HepG2 (cell line): ENCODE measurements at regions not wholly inside any gene's neighbourhood (a gene's known extent, or its start where the extent isn't known, plus 50 kb on each side); places are given as distances from the start of the nearest gene placed in this dataset.

ENCODE experiments used
- ATAC-seq: fragments of 200-7000 bp; cut with Tn5 transposase; 3 replicates; pipeline ENCODE4 v1.9.1; 2020; ENCODE audit warnings: mild to moderate bottlenecking, moderate library complexity
- BruUV-seq: library from RNA; stranded (reverse); fragments of 400-500 nt; replicated peaks from 2 replicates; lab custom pipeline; 2021; lab: Mats Ljungman, UMichigan
- CTCF ChIA-PET: fragments of 300-600 bp; formaldehyde crosslinking; extraction: SDS; loops from one replicate; lab custom pipeline; 2021; ENCODE audit warnings: low total read pairs, inconsistent platforms, low intra/inter-chr PET ratio; lab: Yijun Ruan, JAX
- POLR2A ChIA-PET: fragments of 350-600 bp; sonication (Branson Sonifier 250); formaldehyde crosslinking; loops from one replicate; lab custom pipeline; 2020; ENCODE audit warnings: antibody characterized with exemption, inconsistent platforms; lab: Yijun Ruan, JAX
- DNase-seq: peaks from one replicate; pipeline ENCODE4 v3.0.0-alpha.2; 2015; ENCODE audit warnings: low spot score
- FAIRE-seq: peaks from 3 replicates; lab custom pipeline; 2011; peaks lifted over from hg19 to GRCh38; lab: Jason Lieb, UNC
- H2AFZ ChIP-seq: one replicate; pipeline ENCODE4 v1.6.1; 2011; ENCODE audit warnings: low read length, inconsistent platforms
- H3K27ac ChIP-seq: fragments of 300-600 bp; 3 replicates; pipeline ENCODE4 v1.8.0; 2011; ENCODE audit warnings: mixed run types, mild to moderate bottlenecking, mixed read lengths, low read length, inconsistent platforms; ENCODE audit not compliant: insufficient read depth; ENCODE audit errors: extremely low read length
- H3K27me3 ChIP-seq, 2 experiments: fragments of 200-600 bp in 1 of 2; 2 replicates in 1 of 2; 3 replicates in 1 of 2; pipeline versions ENCODE4 v1.6.0 to v1.8.0; 2011; ENCODE audit warnings: low read length in 2 of 2, mild to moderate bottlenecking in 2 of 2, moderate library complexity in 2 of 2, inconsistent platforms in 1 of 2; ENCODE audit not compliant: insufficient read depth in 2 of 2, control insufficient read depth in 1 of 2
- H3K36me3 ChIP-seq, 2 experiments: fragments of 200-600 bp in 1 of 2; replicated peaks in 1 of 2; 2 replicates in 1 of 2; 3 replicates in 1 of 2; pipeline versions ENCODE4 v1.5.1 to v1.8.0; 2011; ENCODE audit warnings: low read length in 2 of 2, inconsistent platforms in 1 of 2; ENCODE audit not compliant: insufficient read depth in 2 of 2, control insufficient read depth in 1 of 2
- H3K4me1 ChIP-seq: 2 replicates; pipeline ENCODE4 v1.5.1; 2012; ENCODE audit warnings: low read length, inconsistent platforms; ENCODE audit not compliant: insufficient read depth
- H3K4me2 ChIP-seq: 2 replicates; pipeline ENCODE4 v1.6.0; 2011; ENCODE audit warnings: low read depth, low read length, inconsistent platforms
- H3K4me3 ChIP-seq, 3 experiments: fragments of 200-600 bp in 1 of 3; sonication (generic), shearing (Covaris generic) in 1 of 3; replicated peaks in 1 of 3; 2 replicates each; pipeline ENCODE4 v1.5.1; 2011 to 2016; ENCODE audit warnings: low read length in 3 of 3, inconsistent platforms in 2 of 3, low read depth in 2 of 3, mild to moderate bottlenecking in 2 of 3, control low read depth in 1 of 3, mixed read lengths in 1 of 3; ENCODE audit not compliant: insufficient read depth in 1 of 3
- H3K79me2 ChIP-seq: one replicate; pipeline ENCODE4 v1.6.1; 2011; ENCODE audit warnings: low read length, inconsistent platforms; ENCODE audit not compliant: insufficient read depth
- H3K9ac ChIP-seq: 2 replicates; pipeline ENCODE4 v1.6.0; 2011; ENCODE audit warnings: mild to moderate bottlenecking, low read depth, low read length, inconsistent platforms; ENCODE audit not compliant: insufficient read depth
- H3K9me3 ChIP-seq: 2 replicates; pipeline ENCODE4 v1.5.1; 2012; ENCODE audit warnings: mild to moderate bottlenecking, low read length
- H4K20me1 ChIP-seq: 2 replicates; pipeline ENCODE4 v1.6.0; 2011; ENCODE audit warnings: inconsistent platforms, mild to moderate bottlenecking, low read length, moderate library complexity; ENCODE audit not compliant: insufficient read depth
- JUN ChIP-seq: sonication (generic); formaldehyde crosslinking; IDR thresholded peaks from 2 replicates; pipeline ENCODE4 v1.4.0; 2020; ENCODE audit warnings: mild to moderate bottlenecking, missing genetic modification reagents
- MEIS1 ChIP-seq: sonication (generic); formaldehyde crosslinking; IDR thresholded peaks from 2 replicates; pipeline ENCODE4 v1.9.0; 2021; ENCODE audit warnings: mild to moderate bottlenecking, missing genetic modification reagents, moderate library complexity, borderline replicate concordance
- SRSF9 ChIP-seq: fragments of 200-400 bp; formaldehyde crosslinking; IDR thresholded peaks from 2 replicates; pipeline ENCODE4 v1.6.1; 2018; ENCODE audit warnings: borderline replicate concordance, mild to moderate bottlenecking, low read depth, low read length; ENCODE audit not compliant: insufficient read depth, poor library complexity, severe bottlenecking
- ZFP90 ChIP-seq: sonication (generic); formaldehyde crosslinking; IDR thresholded peaks from 2 replicates; pipeline ENCODE4 v1.8.0; 2022; ENCODE audit warnings: missing genetic modification reagents, mild to moderate bottlenecking, inconsistent platforms, borderline replicate concordance
- ZNF460 ChIP-seq: sonication (generic); formaldehyde crosslinking; IDR thresholded peaks from 2 replicates; pipeline ENCODE4 v1.5.1; 2020; ENCODE audit warnings: missing genetic modification reagents, mild to moderate bottlenecking, borderline replicate concordance
- ZNF557 ChIP-seq: sonication (generic); formaldehyde crosslinking; IDR thresholded peaks from 2 replicates; pipeline ENCODE4 v1.4.0; 2020; ENCODE audit warnings: missing genetic modification reagents
- ZNF570 ChIP-seq: sonication (generic); formaldehyde crosslinking; IDR thresholded peaks from 2 replicates; pipeline ENCODE4 v1.4.0; 2020; ENCODE audit warnings: mild to moderate bottlenecking, missing genetic modification reagents, borderline replicate concordance
- WGBS: methylation state at CpG from one replicate; pipeline ENCODE4 v1.1.6; 2017; ENCODE audit warnings: low lambda C conversion rate; 5-methylcytosine and 5-hydroxymethylcytosine counted together
- in situ Hi-C: cut with HindIII; loops from 2 replicates; pipeline ENCODE4 v1.10.0; 2017; ENCODE audit warnings: low pct_unique_long_range_greater_than_20kb; ENCODE audit not compliant: extremely low pct_ligation_motif_present
- intact Hi-C: fragments of 100-400 bp; cut with micrococcal nuclease; formaldehyde crosslinking; loops from one replicate; pipeline ENCODE4 v1.10.0; 2022; ENCODE audit not compliant: unreplicated experiment
- TF ChIP-seq, protein P1 (sequence below): sonication (generic); formaldehyde crosslinking; conservative IDR thresholded peaks from 2 replicates; pipeline ENCODE4 v1.5.0; 2020; ENCODE audit warnings: missing genetic modification reagents
- TF ChIP-seq, protein P2 (sequence below): sonication (generic); formaldehyde crosslinking; IDR thresholded peaks from 2 replicates; pipeline ENCODE4 v1.8.1; 2023; ENCODE audit warnings: mild to moderate bottlenecking, moderate library complexity, missing genetic modification reagents
- TF ChIP-seq, protein P3 (sequence below): sonication (generic); formaldehyde crosslinking; IDR thresholded peaks from 2 replicates; pipeline ENCODE4 v1.8.1; 2023; ENCODE audit warnings: mild to moderate bottlenecking, missing genetic modification reagents
- TF ChIP-seq, protein P4 (sequence below): sonication (generic); formaldehyde crosslinking; IDR thresholded peaks from 2 replicates; pipeline ENCODE4 v1.4.0; 2020; ENCODE audit warnings: mild to moderate bottlenecking, missing genetic modification reagents

DNA sequence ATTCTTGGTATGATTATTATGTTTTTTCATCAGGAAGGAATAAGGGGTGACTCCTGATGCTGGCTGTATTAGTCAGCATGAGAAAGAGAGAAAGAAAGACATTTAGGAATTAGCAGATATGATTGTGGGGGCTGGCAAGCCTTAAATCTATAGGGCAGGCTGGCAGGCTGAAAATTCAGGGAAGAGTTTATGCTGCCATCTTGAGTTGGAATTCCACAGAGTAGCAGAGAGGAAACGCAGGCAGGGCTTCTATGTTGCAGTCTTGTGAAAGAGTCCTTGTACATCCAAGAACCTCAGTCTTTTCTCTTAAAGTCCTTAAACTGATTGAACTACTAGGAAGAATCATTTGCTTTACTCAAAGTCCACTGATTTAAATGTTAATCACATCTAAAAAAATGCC is 262.7 kb upstream of the SLC10A2 start (continued):
- TF ChIP-seq, protein P1, sequence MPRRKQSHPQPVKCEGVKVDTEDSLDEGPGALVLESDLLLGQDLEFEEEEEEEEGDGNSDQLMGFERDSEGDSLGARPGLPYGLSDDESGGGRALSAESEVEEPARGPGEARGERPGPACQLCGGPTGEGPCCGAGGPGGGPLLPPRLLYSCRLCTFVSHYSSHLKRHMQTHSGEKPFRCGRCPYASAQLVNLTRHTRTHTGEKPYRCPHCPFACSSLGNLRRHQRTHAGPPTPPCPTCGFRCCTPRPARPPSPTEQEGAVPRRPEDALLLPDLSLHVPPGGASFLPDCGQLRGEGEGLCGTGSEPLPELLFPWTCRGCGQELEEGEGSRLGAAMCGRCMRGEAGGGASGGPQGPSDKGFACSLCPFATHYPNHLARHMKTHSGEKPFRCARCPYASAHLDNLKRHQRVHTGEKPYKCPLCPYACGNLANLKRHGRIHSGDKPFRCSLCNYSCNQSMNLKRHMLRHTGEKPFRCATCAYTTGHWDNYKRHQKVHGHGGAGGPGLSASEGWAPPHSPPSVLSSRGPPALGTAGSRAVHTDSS (CRISPR knock-in tag): no peak
- TF ChIP-seq, protein P2, sequence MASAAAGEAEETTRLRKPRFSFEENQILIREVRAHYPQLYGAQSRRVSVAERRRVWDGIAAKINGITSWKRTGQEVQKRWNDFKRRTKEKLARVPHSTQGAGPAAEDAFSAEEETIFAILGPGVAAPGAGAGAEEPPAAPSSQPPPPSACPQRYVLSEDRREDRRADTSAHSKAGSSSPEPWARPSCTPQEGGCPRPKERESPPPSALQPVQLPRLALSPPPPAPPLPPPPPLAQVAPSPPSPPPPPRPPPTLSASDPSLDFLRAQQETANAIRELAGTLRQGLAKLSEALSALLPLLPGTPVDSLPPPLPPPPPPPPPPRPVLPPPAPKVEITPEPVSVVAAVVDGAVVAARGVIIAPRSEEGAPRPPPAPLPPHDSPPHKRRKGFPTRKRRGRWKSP (CRISPR knock-in tag): no peak

DNA sequence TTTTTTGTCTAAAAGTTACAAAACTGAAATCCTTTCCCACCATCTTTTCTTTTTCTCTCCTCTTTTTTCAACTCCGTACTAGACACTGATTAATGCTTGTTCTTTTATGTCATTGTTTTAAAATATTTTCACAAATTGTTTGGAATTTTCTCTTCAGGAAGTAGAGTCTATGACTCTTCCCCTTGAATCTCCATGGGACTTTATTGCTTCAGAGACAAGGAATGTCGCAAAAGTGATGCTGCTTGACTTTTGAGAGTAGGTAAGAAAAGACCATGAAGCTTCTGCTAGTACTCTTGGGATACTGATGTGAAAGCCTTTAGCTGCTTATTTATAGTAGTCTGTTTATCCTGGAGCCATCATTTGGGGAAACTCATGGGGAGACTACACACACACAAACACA is 260.1 kb upstream of the SLC10A2 start:
- DNase-seq: no peak
- intact Hi-C loops: no loop called here
- H3K27ac ChIP-seq: no peak overlapping the region
- no peaks in the 10 kb centered on the region for H3K4me1 ChIP-seq
- peaks cover 58% of the 10 kb centered on the region for H3K9me3 ChIP-seq
- in situ Hi-C loops: no loop called here
- no peaks in the 10 kb centered on the region for H3K36me3 ChIP-seq
- no peak for ATAC-seq
- BruUV-seq: no TSS peak
- H3K4me3 ChIP-seq: no peak overlapping the region
- FAIRE-seq: no peak
- H3K4me2 ChIP-seq: no peak overlapping the region
- CTCF ChIA-PET: no interaction called here
- H4K20me1 ChIP-seq: no peaks in the 10 kb centered on the region
- no peaks in the 10 kb centered on the region; a peak in 1 of 5 replicates for H3K27me3 ChIP-seq
- no peak overlapping the region for H2AFZ ChIP-seq
- H3K9ac ChIP-seq: no peak overlapping the region
- POLR2A ChIA-PET: no interaction called here
- H3K79me2 ChIP-seq: no peaks in the 10 kb centered on the region
- 3% methylated on average over 2 of the region's 2 CpGs for WGBS
- TF ChIP-seq ZNF460 (CRISPR knock-in tag): no peak
- no peak for TF ChIP-seq SRSF9
- TF ChIP-seq, protein P3, sequence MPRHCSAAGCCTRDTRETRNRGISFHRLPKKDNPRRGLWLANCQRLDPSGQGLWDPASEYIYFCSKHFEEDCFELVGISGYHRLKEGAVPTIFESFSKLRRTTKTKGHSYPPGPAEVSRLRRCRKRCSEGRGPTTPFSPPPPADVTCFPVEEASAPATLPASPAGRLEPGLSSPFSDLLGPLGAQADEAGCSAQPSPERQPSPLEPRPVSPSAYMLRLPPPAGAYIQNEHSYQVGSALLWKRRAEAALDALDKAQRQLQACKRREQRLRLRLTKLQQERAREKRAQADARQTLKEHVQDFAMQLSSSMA (CRISPR knock-in tag): no peak
- TF ChIP-seq ZNF557 (CRISPR knock-in tag): no peak
- TF ChIP-seq ZNF570: no peak
- TF ChIP-seq JUN: no peak
- TF ChIP-seq ZFP90: no peak
- TF ChIP-seq, protein P4, sequence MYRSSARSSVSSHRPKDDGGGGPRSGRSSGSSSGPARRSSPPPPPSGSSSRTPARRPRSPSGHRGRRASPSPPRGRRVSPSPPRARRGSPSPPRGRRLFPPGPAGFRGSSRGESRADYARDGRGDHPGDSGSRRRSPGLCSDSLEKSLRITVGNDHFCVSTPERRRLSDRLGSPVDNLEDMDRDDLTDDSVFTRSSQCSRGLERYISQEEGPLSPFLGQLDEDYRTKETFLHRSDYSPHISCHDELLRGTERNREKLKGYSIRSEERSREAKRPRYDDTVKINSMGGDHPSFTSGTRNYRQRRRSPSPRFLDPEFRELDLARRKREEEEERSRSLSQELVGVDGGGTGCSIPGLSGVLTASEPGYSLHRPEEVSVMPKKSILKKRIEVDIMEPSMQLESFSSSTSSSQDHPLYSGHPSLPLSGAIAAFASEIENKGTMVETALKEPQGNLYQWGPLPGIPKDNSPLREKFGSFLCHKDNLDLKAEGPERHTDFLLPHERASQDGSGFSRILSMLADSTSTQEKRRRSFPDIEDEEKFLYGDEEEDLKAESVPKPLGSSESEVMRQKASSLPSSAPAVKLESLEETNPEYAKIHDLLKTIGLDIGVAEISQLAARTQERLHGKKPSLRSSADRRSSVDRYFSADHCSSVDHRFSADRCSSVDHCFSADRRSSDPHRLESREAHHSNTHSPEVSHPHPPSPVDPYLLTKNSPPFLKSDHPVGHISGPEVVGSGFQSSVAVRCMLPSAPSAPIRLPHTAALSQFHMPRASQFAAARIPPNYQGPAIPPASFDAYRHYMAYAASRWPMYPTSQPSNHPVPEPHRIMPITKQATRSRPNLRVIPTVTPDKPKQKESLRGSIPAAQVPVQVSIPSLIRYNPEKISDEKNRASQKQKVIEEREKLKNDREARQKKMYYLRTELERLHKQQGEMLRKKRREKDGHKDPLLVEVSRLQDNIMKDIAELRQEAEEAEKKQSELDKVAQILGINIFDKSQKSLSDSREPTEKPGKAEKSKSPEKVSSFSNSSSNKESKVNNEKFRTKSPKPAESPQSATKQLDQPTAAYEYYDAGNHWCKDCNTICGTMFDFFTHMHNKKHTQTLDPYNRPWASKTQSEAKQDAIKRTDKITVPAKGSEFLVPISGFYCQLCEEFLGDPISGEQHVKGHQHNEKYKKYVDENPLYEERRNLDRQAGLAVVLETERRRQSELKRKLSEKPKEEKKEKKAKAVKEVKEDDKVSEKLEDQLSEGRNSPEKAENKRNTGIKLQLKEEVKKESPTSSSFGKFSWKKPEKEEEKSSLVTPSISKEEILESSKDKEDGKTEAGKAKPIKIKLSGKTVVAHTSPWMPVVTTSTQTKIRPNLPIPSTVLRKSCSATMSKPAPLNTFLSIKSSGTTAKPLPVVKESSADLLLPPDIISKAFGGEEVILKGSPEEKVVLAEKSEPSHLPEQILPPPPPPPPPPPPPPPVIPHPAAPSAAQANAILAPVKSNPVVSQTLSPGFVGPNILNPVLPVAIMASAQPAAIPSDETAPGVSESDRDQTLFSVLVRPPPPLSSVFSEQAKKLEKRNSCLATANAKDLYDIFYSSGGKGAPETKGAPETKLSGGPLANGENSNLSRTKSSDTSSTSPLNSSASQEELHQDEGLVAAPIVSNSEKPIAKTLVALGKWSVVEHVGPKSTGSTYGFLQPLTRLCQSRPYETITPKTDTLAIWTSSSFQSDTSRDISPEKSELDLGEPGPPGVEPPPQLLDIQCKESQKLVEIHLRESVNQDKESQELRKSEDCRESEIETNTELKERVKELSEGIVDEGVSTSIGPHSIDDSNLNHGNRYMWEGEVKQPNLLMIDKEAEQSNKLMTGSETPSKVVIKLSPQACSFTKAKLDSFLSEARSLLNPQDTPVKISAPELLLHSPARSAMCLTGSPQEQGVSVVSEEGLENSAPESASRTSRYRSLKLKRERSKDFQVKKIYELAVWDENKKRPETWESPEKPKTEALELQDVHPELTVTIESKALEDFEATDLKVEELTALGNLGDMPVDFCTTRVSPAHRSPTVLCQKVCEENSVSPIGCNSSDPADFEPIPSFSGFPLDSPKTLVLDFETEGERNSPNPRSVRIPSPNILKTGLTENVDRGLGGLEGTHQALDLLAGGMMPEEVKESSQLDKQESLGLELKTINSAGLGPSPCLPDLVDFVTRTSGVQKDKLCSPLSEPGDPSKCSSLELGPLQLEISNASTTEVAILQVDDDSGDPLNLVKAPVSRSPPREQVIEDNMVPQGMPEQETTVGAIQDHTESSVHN (CRISPR knock-in tag): no peak
- no peak for TF ChIP-seq MEIS1 (CRISPR knock-in tag)
